Ovary (tissue), 7 donors: ENCODE measurements at regions not wholly inside any gene's neighbourhood (a gene's known extent, or its start where the extent isn't known, plus 50 kb on each side); places are given as distances from the start of the nearest gene placed in this dataset.

Experiments used
- DNase-seq, 5 donors: peaks; one replicate each; pipeline ENCODE4 v3.0.0-alpha.2; 2019 to 2020
- H3K27ac ChIP-seq, 2 donors: fragments of 200-600 bp; one replicate each; pipeline versions ENCODE4 v1.5.1 to v1.8.0; 2019 to 2022
- H3K27me3 ChIP-seq: fragments of 200-600 bp; one replicate; pipeline ENCODE4 v1.8.0; 2022
- H3K36me3 ChIP-seq: fragments of 200-600 bp; sonication (generic); one replicate; pipeline ENCODE4 v1.5.1; 2019
- H3K4me1 ChIP-seq: one replicate; pipeline ENCODE4 v1.8.1; 2013; ENCODE audit warnings: mild to moderate bottlenecking, moderate library complexity; ENCODE audit not compliant: insufficient read depth
- H3K4me3 ChIP-seq: fragments of 200-600 bp; sonication (generic); one replicate; pipeline ENCODE4 v1.5.1; 2017
- H3K9me3 ChIP-seq, 2 donors: fragments of 200-600 bp in 1 of 2; sonication (generic) in 1 of 2; one replicate each; pipeline versions ENCODE4 v1.5.1 to v1.8.1; 2013 to 2019; ENCODE audit warnings: mild to moderate bottlenecking in 1 of 2, moderate library complexity in 1 of 2
- EP300 ChIP-seq: sonication (generic); formaldehyde crosslinking; IDR thresholded peaks from one replicate; pipeline ENCODE4 v1.6.1; 2017; ENCODE audit warnings: antibody characterized with exemption
- POLR2A ChIP-seq: fragments of 450-650 bp; IDR thresholded peaks from one replicate; pipeline ENCODE4 v1.6.1; 2017; ENCODE audit warnings: antibody characterized with exemption, mild to moderate bottlenecking, moderate library complexity
- WGBS, 3 donors: extraction: QIAGEN DNeasy Blood & Tissue Kit in 1 of 3; methylation state at CpG; one replicate each; pipeline versions ENCODE4 v1.1.5 to v1.1.7; 2013 to 2017; 5-methylcytosine and 5-hydroxymethylcytosine counted together
- intact Hi-C, 4 donors: fragments of 100-400 bp; cut with DNase I; formaldehyde crosslinking; loops; one replicate each; pipeline versions ENCODE4 v1.11.0 to v1.15.1; 2022 to 2023
- TF ChIP-seq, protein P1 (sequence below), 3 donors: fragments of 450-650 bp in 2 of 3; fragments of 200-600 bp in 1 of 3; IDR thresholded peaks; one replicate each; pipeline versions ENCODE4 v1.5.1 to v1.8.0; 2016 to 2022; ENCODE audit warnings: antibody characterized with exemption in 3 of 3, mild to moderate bottlenecking in 1 of 3
- donor health status: DM: no; HTN: no; CAD: no; lungs with moderate emphysema.
- donor health status: DM: no; HTN: no; CAD: no.
- donor health status: Bipolar disorder and iron deficiency.
- donor health status: DM: no; HTN: no; CAD: no.
- donor health status: DM: yes; HTN: yes; CAD: no.

DNA sequence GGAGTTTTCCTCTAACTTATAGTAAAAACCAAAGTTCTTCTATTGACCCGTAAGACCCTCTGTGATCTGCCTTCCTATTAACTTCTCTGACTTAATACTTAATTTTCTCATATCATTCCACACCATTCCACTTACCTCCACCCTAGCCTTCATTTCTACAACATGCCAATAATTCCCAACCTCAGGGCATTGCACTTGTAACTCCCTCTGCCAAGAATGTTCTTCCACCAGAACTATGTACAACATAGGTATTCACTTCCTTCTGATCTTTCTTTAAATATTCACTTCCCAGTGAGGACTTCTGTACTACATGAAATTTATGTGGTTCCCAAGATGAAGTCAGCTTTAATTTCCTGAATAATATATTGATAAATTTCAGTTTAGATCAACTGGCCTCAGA, 531.7 kb downstream of the LRFN5 start:
- no peak for DNase-seq
- H3K4me3 ChIP-seq = no peak overlapping the region
- H3K4me1 ChIP-seq = no peaks in the 10 kb centered on the region
- intact Hi-C loops = no loop called here
- no peak for TF ChIP-seq EP300
- TF ChIP-seq, protein P1, sequence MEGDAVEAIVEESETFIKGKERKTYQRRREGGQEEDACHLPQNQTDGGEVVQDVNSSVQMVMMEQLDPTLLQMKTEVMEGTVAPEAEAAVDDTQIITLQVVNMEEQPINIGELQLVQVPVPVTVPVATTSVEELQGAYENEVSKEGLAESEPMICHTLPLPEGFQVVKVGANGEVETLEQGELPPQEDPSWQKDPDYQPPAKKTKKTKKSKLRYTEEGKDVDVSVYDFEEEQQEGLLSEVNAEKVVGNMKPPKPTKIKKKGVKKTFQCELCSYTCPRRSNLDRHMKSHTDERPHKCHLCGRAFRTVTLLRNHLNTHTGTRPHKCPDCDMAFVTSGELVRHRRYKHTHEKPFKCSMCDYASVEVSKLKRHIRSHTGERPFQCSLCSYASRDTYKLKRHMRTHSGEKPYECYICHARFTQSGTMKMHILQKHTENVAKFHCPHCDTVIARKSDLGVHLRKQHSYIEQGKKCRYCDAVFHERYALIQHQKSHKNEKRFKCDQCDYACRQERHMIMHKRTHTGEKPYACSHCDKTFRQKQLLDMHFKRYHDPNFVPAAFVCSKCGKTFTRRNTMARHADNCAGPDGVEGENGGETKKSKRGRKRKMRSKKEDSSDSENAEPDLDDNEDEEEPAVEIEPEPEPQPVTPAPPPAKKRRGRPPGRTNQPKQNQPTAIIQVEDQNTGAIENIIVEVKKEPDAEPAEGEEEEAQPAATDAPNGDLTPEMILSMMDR (IDR thresholded peaks at IDR 0.05) = no peak
- no peak for TF ChIP-seq POLR2A
- H3K27me3 ChIP-seq = no peaks in the 10 kb centered on the region
- H3K9me3 ChIP-seq = no peaks in the 10 kb centered on the region
- H3K36me3 ChIP-seq = no peaks in the 10 kb centered on the region
- WGBS, 3 donors = 93 to 95% (median 94%) methylated on average over 1 of the region's 1 CpG
- H3K27ac ChIP-seq = no peak overlapping the region

DNA sequence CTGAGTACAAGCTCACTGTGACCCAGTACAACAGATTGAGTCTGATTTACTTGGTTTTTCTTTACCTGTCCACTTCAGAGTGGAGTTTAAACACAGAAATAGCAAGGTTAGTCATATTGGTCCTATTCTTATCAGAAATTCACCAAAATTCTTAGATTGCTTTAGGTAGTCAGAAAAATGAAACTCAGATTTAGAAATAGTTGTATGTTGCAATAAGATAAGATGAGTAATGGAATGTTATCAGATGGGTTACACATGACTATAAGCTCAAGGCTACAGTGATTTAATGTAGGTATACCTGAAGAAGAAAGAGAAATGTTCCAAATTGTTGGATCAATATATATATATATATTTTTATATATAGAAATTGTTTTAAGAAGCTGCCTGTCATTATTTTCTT, 524.1 kb downstream of the LRFN5 start:
- no peaks in the 10 kb centered on the region for H3K36me3 ChIP-seq
- no peaks in the 10 kb centered on the region for H3K9me3 ChIP-seq
- no peak overlapping the region for H3K27ac ChIP-seq
- no peaks in the 10 kb centered on the region for H3K4me1 ChIP-seq
- no peak overlapping the region for H3K4me3 ChIP-seq
- no peaks in the 10 kb centered on the region for H3K27me3 ChIP-seq
- DNase-seq = no peak
- TF ChIP-seq, protein P1 (IDR thresholded peaks at IDR 0.05) = no peak
- intact Hi-C loops = no loop called here

DNA sequence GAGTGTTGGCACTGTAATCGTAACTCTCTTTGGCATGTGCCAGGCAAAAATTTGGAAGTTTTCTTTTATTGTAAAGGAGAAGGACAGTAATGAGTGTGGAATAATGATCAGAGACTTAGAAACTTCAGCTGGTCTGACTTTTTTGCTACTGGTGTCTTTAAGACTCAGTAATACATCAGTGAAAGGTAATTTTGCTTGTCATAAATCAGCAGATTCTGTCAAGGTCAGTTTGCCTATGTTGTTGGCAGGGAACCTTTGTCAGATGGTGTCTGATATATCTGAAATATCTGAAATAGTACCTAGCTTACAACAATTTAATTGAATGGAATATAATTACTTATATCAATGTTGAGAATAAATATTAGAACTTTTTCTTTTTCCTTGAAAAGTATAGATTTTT, 516.9 kb downstream of the LRFN5 start:
- Histone ChIP-seq H3K4me3 (no peak overlapping the region), H3K36me3 (no peaks in the 10 kb centered on the region), H3K9me3 (no peaks in the 10 kb centered on the region), H3K27ac (no peak overlapping the region), H3K27me3 (no peaks in the 10 kb centered on the region), H3K4me1 (no peaks in the 10 kb centered on the region)
- no peak for TF ChIP-seq EP300
- TF ChIP-seq, protein P1 (IDR thresholded peaks at IDR 0.05) = no peak
- no peak for TF ChIP-seq POLR2A
- intact Hi-C loops = no loop called here
- WGBS, 3 donors = 65 to 77% (median 72%) methylated on average over 1 of the region's 1 CpG
- no peak for DNase-seq

DNA sequence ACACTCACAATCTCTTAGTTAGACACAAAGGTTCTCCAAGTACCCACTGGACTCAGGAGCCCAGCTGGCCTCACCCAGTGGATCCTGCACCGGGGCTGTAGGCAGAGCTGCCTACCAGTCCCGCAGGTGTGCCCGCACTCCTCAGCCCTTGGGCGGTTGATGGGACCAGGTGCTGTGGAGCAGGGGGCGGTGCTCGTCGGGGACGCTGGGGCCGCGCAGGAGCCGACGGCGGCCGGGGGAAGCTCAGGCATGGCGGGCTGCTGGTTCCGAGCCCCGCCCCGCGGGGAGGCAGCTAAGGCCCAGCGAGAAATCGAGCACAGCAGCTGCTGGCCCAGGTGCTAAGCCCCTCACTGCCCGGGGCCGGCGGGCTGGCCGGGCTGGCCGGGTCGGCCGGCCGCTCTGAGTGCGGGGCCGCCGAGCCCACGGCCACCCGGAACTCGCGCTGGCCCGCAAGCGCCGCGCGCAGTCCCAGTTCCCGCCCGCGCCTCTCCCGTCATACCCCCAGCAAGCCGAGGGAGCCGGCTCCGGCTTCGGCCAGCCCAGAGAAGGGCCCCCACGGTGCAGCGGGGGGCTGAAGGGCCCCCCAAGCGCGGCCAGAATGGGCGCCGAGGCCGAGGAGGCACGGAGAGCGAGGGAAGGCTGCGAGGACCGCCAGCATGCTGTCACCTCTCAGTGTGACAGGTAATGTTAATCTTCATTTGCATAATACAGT, 506.8 kb downstream of the LRFN5 start:
- Histone ChIP-seq H3K4me3 (no peak overlapping the region), H3K27ac (no peak overlapping the region), H3K36me3 (no peaks in the 10 kb centered on the region), H3K4me1 (no peaks in the 10 kb centered on the region), H3K27me3 (no peaks in the 10 kb centered on the region), H3K9me3 (no peaks in the 10 kb centered on the region)
- intact Hi-C loops = no loop called here
- WGBS, 3 donors = 90 to 93% (median 93%) methylated on average over 60 of the region's 60 CpGs
- DNase-seq = no peak
- TF ChIP-seq, protein P1 (IDR thresholded peaks at IDR 0.05) = no peak
- no peak for TF ChIP-seq POLR2A
- TF ChIP-seq EP300 = no peak
